ENCODE measurements at regions not wholly inside any gene's neighbourhood (a gene's known extent, or its start where the extent isn't known, plus 50 kb on each side); places are given as distances from the start of the nearest gene placed in this dataset.

DNA sequence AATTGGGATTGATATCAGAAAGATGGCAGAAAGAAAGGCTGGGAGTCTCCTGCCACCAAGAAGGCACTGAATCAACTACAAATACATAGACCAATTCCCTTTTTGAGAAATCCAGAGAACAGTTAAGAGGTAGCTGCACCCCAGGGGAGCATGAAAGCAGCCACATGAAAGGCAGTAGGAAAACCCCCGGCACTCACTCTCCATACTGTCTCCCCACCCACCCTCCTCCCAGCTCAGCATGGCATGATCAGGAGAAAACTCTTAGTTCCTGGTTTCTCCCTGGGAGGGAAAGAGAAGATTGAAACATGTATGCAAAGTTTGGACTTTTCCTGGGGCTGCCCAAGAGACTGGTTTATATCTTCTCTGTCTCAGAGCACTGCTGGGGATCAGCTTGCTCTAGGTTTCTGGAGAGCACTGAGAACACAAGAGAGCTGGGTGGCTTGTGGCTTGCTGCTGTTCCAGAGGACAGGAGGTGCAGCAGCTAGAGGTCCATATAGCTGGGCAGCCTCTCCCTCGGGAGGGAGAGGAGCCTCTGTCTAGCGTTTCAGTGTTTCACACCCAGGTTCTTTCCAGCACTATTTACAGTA is 305.7 kb downstream of the PDGFC start:
- whole genome bisulfite sequencing (ENCODE audit: missing lambda C conversion rate) = 74% methylated on average over 3 of the region's 3 CpGs
- no peak for FAIRE-seq
- H3K4me1 ChIP-seq = no peaks in the 10 kb centered on the region

DNA sequence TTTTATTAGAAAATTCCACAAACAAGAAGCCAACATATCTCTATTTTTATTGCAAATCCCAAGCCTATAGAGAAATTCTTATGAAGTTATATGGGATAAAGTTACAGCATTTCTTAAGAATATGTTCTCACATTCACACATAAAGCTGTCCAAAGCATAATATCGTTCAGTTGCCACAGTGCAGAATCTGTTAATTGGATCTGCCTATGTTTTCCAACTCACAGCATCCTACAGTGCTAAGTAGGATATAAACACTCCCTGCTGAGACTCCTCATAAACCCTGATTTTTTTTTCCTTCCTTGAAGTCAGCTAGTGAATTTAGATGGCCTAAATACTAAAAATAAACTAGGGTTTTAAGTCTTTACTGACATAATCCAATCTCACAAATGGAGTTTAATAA is 307.9 kb downstream of the PDGFC start:
- no peak for FAIRE-seq

More for the DNA sequence above, 305.7 kb downstream of the PDGFC start:
- ATAC-seq (no peak), DNase-seq (ENCODE audit: low read depth in 1 of 2, low spot score in 1 of 2) (no peak)
- TF ChIP-seq HOXB5 (CRISPR knock-in tag; IDR thresholded peaks at IDR 0.05) = no peak
- no peak overlapping the region for H3K4me2 ChIP-seq
- no peaks in the 10 kb centered on the region for H3K9me3 ChIP-seq
- H3K4me3 ChIP-seq = no peak overlapping the region
- ChIA-PET CTCF (no interaction called here), POLR2A (no interaction called here)
- H3K27ac ChIP-seq = no peak overlapping the region

DNA sequence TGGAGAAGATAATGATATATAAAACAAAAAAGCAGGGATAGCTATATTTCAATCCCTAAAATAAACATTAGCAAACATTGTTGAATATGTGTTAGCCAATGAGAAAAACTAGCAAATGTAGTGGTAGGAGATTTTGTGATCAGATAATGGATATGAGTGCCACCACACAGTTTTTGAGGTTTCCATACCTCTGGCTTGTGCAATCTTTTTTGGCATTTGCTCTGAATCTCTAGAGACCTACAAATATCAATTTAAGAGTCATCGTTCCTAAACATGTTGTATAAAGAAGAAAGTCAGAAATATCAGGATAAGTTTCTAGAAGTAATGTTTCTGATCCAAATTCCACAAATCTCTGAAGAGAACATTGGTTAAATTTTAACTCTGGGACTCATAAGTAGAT is 308.7 kb downstream of the PDGFC start:
- ChIA-PET CTCF (no interaction called here), POLR2A (no interaction called here)

More for the DNA sequence above, 307.9 kb downstream of the PDGFC start:
- POLR2A ChIA-PET = no interaction called here
- CTCF ChIA-PET = no interaction called here
- TF ChIP-seq HOXB13 (CRISPR knock-in tag; IDR thresholded peaks at IDR 0.05; ENCODE audit: low read depth) (no peak), TFCP2L1 (CRISPR knock-in tag; IDR thresholded peaks at IDR 0.05) (no peak), FOSB (CRISPR knock-in tag; IDR thresholded peaks at IDR 0.05) (no peak), ZSCAN20 (CRISPR knock-in tag; IDR thresholded peaks at IDR 0.05) (no peak), EP300 (IDR thresholded peaks at IDR 0.05) (no peak)
- TF ChIP-seq, protein P1, sequence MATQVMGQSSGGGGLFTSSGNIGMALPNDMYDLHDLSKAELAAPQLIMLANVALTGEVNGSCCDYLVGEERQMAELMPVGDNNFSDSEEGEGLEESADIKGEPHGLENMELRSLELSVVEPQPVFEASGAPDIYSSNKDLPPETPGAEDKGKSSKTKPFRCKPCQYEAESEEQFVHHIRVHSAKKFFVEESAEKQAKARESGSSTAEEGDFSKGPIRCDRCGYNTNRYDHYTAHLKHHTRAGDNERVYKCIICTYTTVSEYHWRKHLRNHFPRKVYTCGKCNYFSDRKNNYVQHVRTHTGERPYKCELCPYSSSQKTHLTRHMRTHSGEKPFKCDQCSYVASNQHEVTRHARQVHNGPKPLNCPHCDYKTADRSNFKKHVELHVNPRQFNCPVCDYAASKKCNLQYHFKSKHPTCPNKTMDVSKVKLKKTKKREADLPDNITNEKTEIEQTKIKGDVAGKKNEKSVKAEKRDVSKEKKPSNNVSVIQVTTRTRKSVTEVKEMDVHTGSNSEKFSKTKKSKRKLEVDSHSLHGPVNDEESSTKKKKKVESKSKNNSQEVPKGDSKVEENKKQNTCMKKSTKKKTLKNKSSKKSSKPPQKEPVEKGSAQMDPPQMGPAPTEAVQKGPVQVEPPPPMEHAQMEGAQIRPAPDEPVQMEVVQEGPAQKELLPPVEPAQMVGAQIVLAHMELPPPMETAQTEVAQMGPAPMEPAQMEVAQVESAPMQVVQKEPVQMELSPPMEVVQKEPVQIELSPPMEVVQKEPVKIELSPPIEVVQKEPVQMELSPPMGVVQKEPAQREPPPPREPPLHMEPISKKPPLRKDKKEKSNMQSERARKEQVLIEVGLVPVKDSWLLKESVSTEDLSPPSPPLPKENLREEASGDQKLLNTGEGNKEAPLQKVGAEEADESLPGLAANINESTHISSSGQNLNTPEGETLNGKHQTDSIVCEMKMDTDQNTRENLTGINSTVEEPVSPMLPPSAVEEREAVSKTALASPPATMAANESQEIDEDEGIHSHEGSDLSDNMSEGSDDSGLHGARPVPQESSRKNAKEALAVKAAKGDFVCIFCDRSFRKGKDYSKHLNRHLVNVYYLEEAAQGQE (IDR thresholded peaks at IDR 0.05) = no peak
- WGBS (ENCODE audit: missing lambda C conversion rate) = 50% methylated on average over 1 of the region's 1 CpG
- no peak overlapping the region for H3K4me2 ChIP-seq
- no peaks in the 10 kb centered on the region for H3K9me3 ChIP-seq
- H3K4me1 ChIP-seq = no peaks in the 10 kb centered on the region
- no peak for ATAC-seq
- DNase-seq (ENCODE audit: low read depth in 1 of 2, low spot score in 1 of 2) = no peak
- H3K4me3 ChIP-seq = no peak overlapping the region
- no peak overlapping the region for H3K27ac ChIP-seq

DNA sequence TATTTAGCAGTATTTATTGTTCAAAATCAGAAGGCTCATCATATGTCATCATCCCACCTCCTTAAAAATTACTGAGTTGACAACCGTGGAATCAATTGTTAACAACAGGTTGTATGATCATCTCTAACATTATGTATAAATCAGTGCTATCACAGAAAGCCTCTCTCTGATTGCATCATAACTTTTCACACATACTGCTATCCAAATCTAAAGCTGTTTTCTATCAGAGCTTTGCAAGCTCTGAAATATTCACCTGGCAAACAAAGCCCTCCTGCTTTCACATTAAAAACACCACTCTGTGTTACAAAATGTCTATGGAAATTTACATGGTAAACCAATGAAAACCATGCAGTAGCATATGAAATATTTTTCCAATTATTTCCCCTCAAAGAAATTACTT is 310.0 kb downstream of the PDGFC start:
- Histone ChIP-seq H3K4me2 (no peak overlapping the region), H3K9me3 (no peaks in the 10 kb centered on the region), H3K4me3 (no peak overlapping the region), H3K4me1 (no peaks in the 10 kb centered on the region), H3K27ac (no peak overlapping the region)
- no peak for FAIRE-seq
- CTCF ChIA-PET = no interaction called here
- TF ChIP-seq MAFK (IDR thresholded peaks at IDR 0.05; ENCODE audit: partially characterized antibody) = no peak
- no peak for TF ChIP-seq CHD4 (IDR thresholded peaks at IDR 0.05; ENCODE audit: borderline replicate concordance)
- TF ChIP-seq, protein P2, sequence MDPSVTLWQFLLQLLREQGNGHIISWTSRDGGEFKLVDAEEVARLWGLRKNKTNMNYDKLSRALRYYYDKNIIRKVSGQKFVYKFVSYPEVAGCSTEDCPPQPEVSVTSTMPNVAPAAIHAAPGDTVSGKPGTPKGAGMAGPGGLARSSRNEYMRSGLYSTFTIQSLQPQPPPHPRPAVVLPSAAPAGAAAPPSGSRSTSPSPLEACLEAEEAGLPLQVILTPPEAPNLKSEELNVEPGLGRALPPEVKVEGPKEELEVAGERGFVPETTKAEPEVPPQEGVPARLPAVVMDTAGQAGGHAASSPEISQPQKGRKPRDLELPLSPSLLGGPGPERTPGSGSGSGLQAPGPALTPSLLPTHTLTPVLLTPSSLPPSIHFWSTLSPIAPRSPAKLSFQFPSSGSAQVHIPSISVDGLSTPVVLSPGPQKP (IDR thresholded peaks at IDR 0.05; ENCODE audit: low read depth, low read length) = no peak
- no peak for TF ChIP-seq SREBF2 (IDR thresholded peaks at IDR 0.05)
- TF ChIP-seq, protein P3, sequence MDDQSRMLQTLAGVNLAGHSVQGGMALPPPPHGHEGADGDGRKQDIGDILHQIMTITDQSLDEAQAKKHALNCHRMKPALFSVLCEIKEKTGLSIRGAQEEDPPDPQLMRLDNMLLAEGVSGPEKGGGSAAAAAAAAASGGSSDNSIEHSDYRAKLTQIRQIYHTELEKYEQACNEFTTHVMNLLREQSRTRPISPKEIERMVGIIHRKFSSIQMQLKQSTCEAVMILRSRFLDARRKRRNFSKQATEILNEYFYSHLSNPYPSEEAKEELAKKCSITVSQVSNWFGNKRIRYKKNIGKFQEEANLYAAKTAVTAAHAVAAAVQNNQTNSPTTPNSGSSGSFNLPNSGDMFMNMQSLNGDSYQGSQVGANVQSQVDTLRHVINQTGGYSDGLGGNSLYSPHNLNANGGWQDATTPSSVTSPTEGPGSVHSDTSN (IDR thresholded peaks at IDR 0.05) = no peak
- TF ChIP-seq RNF2 (IDR thresholded peaks at IDR 0.05; ENCODE audit: borderline replicate concordance, low read depth) = no peak
- no peak for TF ChIP-seq CEBPB (IDR thresholded peaks at IDR 0.05)
- TF ChIP-seq ZFP36 (IDR thresholded peaks at IDR 0.05; ENCODE audit: borderline replicate concordance, partially characterized antibody) = no peak
- TF ChIP-seq, protein P4, sequence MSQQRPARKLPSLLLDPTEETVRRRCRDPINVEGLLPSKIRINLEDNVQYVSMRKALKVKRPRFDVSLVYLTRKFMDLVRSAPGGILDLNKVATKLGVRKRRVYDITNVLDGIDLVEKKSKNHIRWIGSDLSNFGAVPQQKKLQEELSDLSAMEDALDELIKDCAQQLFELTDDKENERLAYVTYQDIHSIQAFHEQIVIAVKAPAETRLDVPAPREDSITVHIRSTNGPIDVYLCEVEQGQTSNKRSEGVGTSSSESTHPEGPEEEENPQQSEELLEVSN (IDR thresholded peaks at IDR 0.05; ENCODE audit: borderline replicate concordance, low read depth) = no peak
- no peak for ATAC-seq
- no peak for DNase-seq (ENCODE audit: low read depth in 1 of 2, low spot score in 1 of 2)
- WGBS (ENCODE audit: missing lambda C conversion rate) = 68% methylated on average over 1 of the region's 1 CpG
- POLR2A ChIA-PET = no interaction called here

More for the DNA sequence above, 308.7 kb downstream of the PDGFC start:
- Histone ChIP-seq H3K9me3 (no peaks in the 10 kb centered on the region), H3K27ac (no peak overlapping the region), H3K4me1 (no peaks in the 10 kb centered on the region), H3K4me2 (no peak overlapping the region), H3K4me3 (no peak overlapping the region)
- 65% methylated on average over 1 of the region's 1 CpG for WGBS (ENCODE audit: missing lambda C conversion rate)
- no peak for ATAC-seq
- FAIRE-seq = no peak
- no peak for DNase-seq (ENCODE audit: low read depth in 1 of 2, low spot score in 1 of 2)
- TF ChIP-seq, protein P5, sequence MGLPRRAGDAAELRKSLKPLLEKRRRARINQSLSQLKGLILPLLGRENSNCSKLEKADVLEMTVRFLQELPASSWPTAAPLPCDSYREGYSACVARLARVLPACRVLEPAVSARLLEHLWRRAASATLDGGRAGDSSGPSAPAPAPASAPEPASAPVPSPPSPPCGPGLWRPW (IDR thresholded peaks at IDR 0.05) = no peak
- no peak for TF ChIP-seq FOSL2 (IDR thresholded peaks at IDR 0.05)
- TF ChIP-seq FOSL2 (CRISPR knock-in tag; IDR thresholded peaks at IDR 0.05) = no peak
- TF ChIP-seq EHF (CRISPR knock-in tag; IDR thresholded peaks at IDR 0.05) = no peak
- no peak for TF ChIP-seq RAD21 (conservative IDR thresholded peaks at IDR 0.05 in 1 of 2, IDR thresholded peaks at IDR 0.05 in 1 of 2)
- TF ChIP-seq SMC3 (IDR thresholded peaks at IDR 0.05) = no peak
- no peak for TF ChIP-seq MAFK (IDR thresholded peaks at IDR 0.05; ENCODE audit: partially characterized antibody)
- no peak for TF ChIP-seq TP53 (CRISPR knock-in tag; IDR thresholded peaks at IDR 0.05)
- TF ChIP-seq ZC3H11A (IDR thresholded peaks at IDR 0.05) = no peak
- no peak for TF ChIP-seq POLR2A (IDR thresholded peaks at IDR 0.05; ENCODE audit: low read length)
- no peak for TF ChIP-seq MYC (IDR thresholded peaks at IDR 0.05; ENCODE audit: borderline replicate concordance, low read length)

Measured in A549 (cell line).